ACC112 (cell line): ENCODE measurements at regions not wholly inside any gene's neighbourhood (a gene's known extent, or its start where the extent isn't known, plus 50 kb on each side); places are given as distances from the start of the nearest gene placed in this dataset.

ENCODE experiments used
- H2AFZ ChIP-seq: fragments of 200-600 bp; sonication (generic); one replicate; pipeline ENCODE4 v1.6.0; 2017; ENCODE audit warnings: antibody characterized with exemption, low read length; ENCODE audit not compliant: unreplicated experiment
- H3K27ac ChIP-seq: fragments of 200-600 bp; sonication (generic); 2 replicates; pipeline ENCODE4 v1.5.1; 2014; ENCODE audit warnings: low read depth, mild to moderate bottlenecking, antibody characterized with exemption, low read length, moderate library complexity
- H3K27me3 ChIP-seq: fragments of 200-600 bp; sonication (generic); 2 replicates; pipeline ENCODE4 v1.6.1; 2014; ENCODE audit warnings: mild to moderate bottlenecking, antibody characterized with exemption, low read length, moderate library complexity, mixed read lengths; ENCODE audit not compliant: insufficient read depth
- H3K36me3 ChIP-seq: fragments of 200-600 bp; sonication (generic); 2 replicates; pipeline ENCODE4 v1.6.1; 2016; ENCODE audit warnings: mild to moderate bottlenecking, antibody characterized with exemption, low read length, moderate library complexity, mixed read lengths; ENCODE audit not compliant: insufficient read depth
- H3K4me1 ChIP-seq: fragments of 200-600 bp; sonication (generic); one replicate; pipeline ENCODE4 v1.6.1; 2016; ENCODE audit warnings: low read length, mixed read lengths; ENCODE audit not compliant: insufficient read depth, unreplicated experiment, control insufficient read depth
- H3K4me3 ChIP-seq: fragments of 200-600 bp; sonication (generic); 2 replicates; pipeline ENCODE4 v1.5.1; 2014; ENCODE audit warnings: mild to moderate bottlenecking, low read depth, low read length
- H3K79me2 ChIP-seq: fragments of 200-600 bp; sonication (generic); one replicate; pipeline ENCODE4 v1.6.0; 2016; ENCODE audit warnings: low read length; ENCODE audit not compliant: control insufficient read depth, unreplicated experiment, insufficient read depth

- H3K36me3 ChIP-seq: no peaks in the 10 kb centered on the region
- H3K4me3 ChIP-seq: no peak overlapping the region
- H3K27me3 ChIP-seq: peaks cover 17% of the 10 kb centered on the region; the same call in 1 of the 2 replicates
- no peaks in the 10 kb centered on the region for H3K79me2 ChIP-seq
- no peak overlapping the region for H2AFZ ChIP-seq
- no peaks in the 10 kb centered on the region for H3K4me1 ChIP-seq
- no peak overlapping the region for H3K27ac ChIP-seq
Measured at GRCh38 chr13:34772206-34772605, 169.9 kb upstream of the NBEA start.

- no peaks in the 10 kb centered on the region for H3K4me1 ChIP-seq
- H3K4me3 ChIP-seq: no peak overlapping the region
- no peak overlapping the region for H3K27ac ChIP-seq
- no peaks in the 10 kb centered on the region for H3K36me3 ChIP-seq
- peaks cover 17% of the 10 kb centered on the region; the same call in 1 of the 2 replicates for H3K27me3 ChIP-seq
- H2AFZ ChIP-seq: no peak overlapping the region
- H3K79me2 ChIP-seq: no peaks in the 10 kb centered on the region
Measured at GRCh38 chr13:34772881-34773280, 169.2 kb upstream of the NBEA start.

DNA sequence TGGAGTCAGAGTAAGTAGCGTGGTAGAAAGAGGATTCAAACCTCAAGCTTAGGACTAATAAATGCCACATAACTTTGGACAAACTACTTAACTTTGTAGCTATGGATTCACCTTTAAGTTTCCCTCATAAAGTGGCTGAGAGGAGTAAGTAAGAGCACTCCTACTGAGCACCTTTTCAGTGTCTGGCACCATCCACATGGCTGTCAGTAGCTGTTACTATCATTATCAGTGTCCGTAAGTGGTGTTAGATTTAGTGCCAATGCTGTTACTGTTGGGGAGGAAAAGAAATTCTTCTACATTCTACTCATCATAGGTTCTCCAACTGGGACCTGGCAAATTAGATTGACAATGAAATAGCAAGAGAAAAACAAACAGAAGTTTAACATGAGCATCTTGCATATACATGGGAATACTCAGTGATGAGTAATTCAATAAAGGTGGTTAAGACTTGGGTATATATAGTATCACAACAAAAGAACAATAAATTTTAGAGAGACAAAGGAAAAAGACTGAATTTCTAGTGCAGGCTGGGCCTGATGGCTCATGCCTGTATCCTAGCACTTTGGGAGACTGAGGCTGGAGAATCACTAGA lies 165.6 kb upstream of the NBEA start:
- no peaks in the 10 kb centered on the region for H3K4me1 ChIP-seq
- no peak overlapping the region for H2AFZ ChIP-seq
- no peaks in the 10 kb centered on the region for H3K79me2 ChIP-seq
- peaks cover 17% of the 10 kb centered on the region; the same call in 1 of the 2 replicates for H3K27me3 ChIP-seq
- no peak overlapping the region for H3K27ac ChIP-seq
- H3K4me3 ChIP-seq: no peak overlapping the region
- H3K36me3 ChIP-seq: no peaks in the 10 kb centered on the region

DNA sequence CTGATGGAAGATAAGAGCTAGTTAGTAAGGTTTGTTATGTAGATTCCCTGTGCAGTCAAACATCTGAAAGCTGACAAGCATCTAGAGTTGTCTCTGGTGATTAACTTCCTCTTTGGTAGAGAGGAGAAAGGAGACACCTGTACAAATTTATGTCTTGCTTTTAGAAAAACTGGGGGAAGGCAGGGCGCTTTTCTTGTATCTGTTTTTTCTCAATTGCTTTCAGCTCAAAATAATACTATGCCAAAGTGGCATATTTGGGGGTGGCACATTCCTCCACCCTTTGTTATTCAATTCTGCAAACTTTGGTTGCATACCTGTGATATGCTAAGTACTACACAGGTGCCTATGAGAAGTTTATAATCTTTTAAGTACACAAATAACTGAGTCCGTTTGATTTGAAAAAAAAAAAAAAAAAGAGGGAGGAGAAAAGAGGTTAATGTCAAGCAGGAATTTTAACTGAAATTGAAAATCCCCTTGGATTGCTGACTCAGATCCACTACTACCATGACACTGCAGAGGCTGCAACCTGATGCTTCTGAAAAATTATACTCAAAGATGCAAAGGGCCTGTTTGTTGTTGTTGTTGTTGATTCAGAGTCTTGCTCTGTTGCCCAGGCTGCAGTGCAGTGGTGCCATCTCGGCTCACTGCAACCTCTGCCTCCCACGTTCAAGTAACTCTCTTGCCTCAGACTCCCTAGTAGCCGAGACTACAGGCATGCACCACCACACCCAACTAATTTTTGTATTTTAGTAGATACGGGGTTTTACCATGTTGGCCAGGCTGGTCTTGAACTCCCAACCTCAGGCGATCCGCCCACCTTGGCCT lies 164.8 kb upstream of the NBEA start:
- Histone ChIP-seq H3K36me3 (no peaks in the 10 kb centered on the region), H3K4me1 (no peaks in the 10 kb centered on the region), H3K79me2 (no peaks in the 10 kb centered on the region), H3K4me3 (no peak overlapping the region), H3K27ac (no peak overlapping the region), H3K27me3 (peaks cover 13% of the 10 kb centered on the region; the same call in 1 of the 2 replicates), H2AFZ (no peak overlapping the region)

DNA sequence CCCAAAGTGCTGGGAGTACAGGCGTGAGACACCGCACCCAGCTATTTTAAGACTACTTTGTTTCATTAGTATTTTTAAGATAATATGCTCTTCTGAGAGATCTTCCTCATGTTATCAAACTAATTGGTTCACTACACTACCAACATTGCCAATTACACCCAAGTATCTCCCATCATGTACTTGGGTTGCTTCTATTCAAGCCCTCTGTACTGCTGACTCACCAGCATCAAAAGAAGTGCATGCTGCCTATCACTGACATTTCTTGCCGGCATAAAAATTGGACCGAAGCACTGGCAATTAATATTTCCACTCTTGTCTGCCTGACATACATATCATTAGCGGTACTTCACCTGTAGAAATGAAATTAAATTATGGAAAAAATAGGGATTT lies 164.2 kb upstream of the NBEA start:
- Histone ChIP-seq H3K79me2 (no peaks in the 10 kb centered on the region), H3K27me3 (peaks cover 11% of the 10 kb centered on the region; the same call in 1 of the 2 replicates), H3K4me3 (no peak overlapping the region), H2AFZ (no peak overlapping the region), H3K4me1 (no peaks in the 10 kb centered on the region), H3K36me3 (no peaks in the 10 kb centered on the region), H3K27ac (no peak overlapping the region)

DNA sequence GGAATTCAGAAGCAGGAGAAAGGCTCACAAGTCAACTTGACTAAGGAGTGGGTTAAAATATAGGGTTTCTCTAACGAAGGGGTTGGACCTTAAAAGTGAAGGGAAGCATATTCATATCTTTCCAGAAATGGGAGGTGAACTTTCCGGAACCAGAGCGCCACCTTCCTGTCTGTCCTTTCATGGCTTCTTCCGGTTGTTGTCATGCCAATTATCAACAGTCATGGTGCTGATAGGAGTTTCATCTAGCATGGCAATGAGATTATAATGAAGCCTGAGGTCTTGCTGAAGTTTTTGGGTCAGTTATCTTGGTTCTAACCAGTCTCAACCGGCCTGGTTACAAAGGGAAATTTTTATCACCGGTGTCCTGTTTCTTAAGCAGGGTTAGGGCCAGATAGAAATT lies 162.9 kb upstream of the NBEA start:
- H3K36me3 ChIP-seq: no peaks in the 10 kb centered on the region
- no peak overlapping the region for H2AFZ ChIP-seq
- H3K27ac ChIP-seq: no peak overlapping the region
- H3K4me3 ChIP-seq: no peak overlapping the region
- peaks cover 5% of the 10 kb centered on the region; the same call in 1 of the 2 replicates for H3K27me3 ChIP-seq
- no peaks in the 10 kb centered on the region for H3K4me1 ChIP-seq
- no peaks in the 10 kb centered on the region for H3K79me2 ChIP-seq

- Histone ChIP-seq H3K4me3 (no peak overlapping the region), H3K36me3 (no peaks in the 10 kb centered on the region), H3K27me3 (no peaks in the 10 kb centered on the region), H2AFZ (no peak overlapping the region), H3K4me1 (no peaks in the 10 kb centered on the region), H3K27ac (no peak overlapping the region), H3K79me2 (no peaks in the 10 kb centered on the region)
Measured at GRCh38 chr13:34793301-34793700, 148.8 kb upstream of the NBEA start.

- Histone ChIP-seq H3K79me2 (no peaks in the 10 kb centered on the region), H3K4me1 (no peaks in the 10 kb centered on the region), H3K36me3 (no peaks in the 10 kb centered on the region), H3K27ac (no peak overlapping the region), H3K27me3 (no peaks in the 10 kb centered on the region), H3K4me3 (no peak overlapping the region), H2AFZ (no peak overlapping the region)
Measured at GRCh38 chr13:34803756-34804155, 138.3 kb upstream of the NBEA start.

GRCh38 chr13:34805347-34805746 lies 136.7 kb upstream of the NBEA start:
- Histone ChIP-seq H3K4me1 (no peaks in the 10 kb centered on the region), H3K4me3 (no peak overlapping the region), H3K36me3 (no peaks in the 10 kb centered on the region), H3K27me3 (no peaks in the 10 kb centered on the region), H2AFZ (no peak overlapping the region), H3K27ac (no peak overlapping the region), H3K79me2 (no peaks in the 10 kb centered on the region)

- H3K27me3 ChIP-seq: no peaks in the 10 kb centered on the region
- no peaks in the 10 kb centered on the region for H3K4me1 ChIP-seq
- H3K4me3 ChIP-seq: no peak overlapping the region
- no peaks in the 10 kb centered on the region for H3K36me3 ChIP-seq
- no peaks in the 10 kb centered on the region for H3K79me2 ChIP-seq
- no peak overlapping the region for H3K27ac ChIP-seq
- H2AFZ ChIP-seq: no peak overlapping the region
Measured at GRCh38 chr13:34808649-34809048, 133.4 kb upstream of the NBEA start.

- Histone ChIP-seq H3K36me3 (no peaks in the 10 kb centered on the region), H3K4me1 (no peaks in the 10 kb centered on the region), H2AFZ (no peak overlapping the region), H3K79me2 (no peaks in the 10 kb centered on the region), H3K27ac (no peak overlapping the region), H3K4me3 (no peak overlapping the region), H3K27me3 (no peaks in the 10 kb centered on the region)
Measured at GRCh38 chr13:34810996-34811395, 131.1 kb upstream of the NBEA start.
